ENCODE measurements at regions not wholly inside any gene's neighbourhood (a gene's known extent, or its start where the extent isn't known, plus 50 kb on each side); places are given as distances from the start of the nearest gene placed in this dataset.

DNA sequence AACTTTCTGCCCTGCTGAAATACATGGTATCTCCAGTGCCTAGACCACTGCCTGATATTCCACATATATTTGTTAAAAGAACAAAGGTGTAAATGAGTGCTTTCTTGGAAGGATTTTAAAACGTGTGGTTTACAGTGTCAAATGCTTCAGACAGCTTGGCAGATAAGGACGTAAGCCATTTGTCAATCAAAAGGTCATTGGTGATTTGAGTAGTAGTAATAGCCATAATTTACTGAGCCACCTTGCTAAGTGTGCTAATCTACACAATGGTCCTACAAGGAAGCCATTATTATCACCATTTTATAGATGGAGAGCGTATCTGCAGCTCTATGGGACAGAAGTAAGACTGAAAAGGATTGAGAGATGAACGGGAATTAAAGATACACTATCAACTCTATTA lies 186.8 kb upstream of the MPPED2 start:
- TF ChIP-seq, protein P1, sequence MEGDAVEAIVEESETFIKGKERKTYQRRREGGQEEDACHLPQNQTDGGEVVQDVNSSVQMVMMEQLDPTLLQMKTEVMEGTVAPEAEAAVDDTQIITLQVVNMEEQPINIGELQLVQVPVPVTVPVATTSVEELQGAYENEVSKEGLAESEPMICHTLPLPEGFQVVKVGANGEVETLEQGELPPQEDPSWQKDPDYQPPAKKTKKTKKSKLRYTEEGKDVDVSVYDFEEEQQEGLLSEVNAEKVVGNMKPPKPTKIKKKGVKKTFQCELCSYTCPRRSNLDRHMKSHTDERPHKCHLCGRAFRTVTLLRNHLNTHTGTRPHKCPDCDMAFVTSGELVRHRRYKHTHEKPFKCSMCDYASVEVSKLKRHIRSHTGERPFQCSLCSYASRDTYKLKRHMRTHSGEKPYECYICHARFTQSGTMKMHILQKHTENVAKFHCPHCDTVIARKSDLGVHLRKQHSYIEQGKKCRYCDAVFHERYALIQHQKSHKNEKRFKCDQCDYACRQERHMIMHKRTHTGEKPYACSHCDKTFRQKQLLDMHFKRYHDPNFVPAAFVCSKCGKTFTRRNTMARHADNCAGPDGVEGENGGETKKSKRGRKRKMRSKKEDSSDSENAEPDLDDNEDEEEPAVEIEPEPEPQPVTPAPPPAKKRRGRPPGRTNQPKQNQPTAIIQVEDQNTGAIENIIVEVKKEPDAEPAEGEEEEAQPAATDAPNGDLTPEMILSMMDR (IDR thresholded peaks at IDR 0.05) = no peak
- no peak for TF ChIP-seq POLR2A (IDR thresholded peaks at IDR 0.05)
- Histone ChIP-seq H3K9me3 (no peaks in the 10 kb centered on the region), H3K36me3 (no peaks in the 10 kb centered on the region), H3K4me1 (no peaks in the 10 kb centered on the region), H3K27me3 (no peaks in the 10 kb centered on the region), H3K27ac (no peak overlapping the region), H3K4me3 (no peak overlapping the region)
- WGBS, 2 donors = 69% methylated on average over 4 of the region's 4 CpGs
- no peak for DNase-seq
- intact Hi-C loops (cut with DNase I) = no loop called here

DNA sequence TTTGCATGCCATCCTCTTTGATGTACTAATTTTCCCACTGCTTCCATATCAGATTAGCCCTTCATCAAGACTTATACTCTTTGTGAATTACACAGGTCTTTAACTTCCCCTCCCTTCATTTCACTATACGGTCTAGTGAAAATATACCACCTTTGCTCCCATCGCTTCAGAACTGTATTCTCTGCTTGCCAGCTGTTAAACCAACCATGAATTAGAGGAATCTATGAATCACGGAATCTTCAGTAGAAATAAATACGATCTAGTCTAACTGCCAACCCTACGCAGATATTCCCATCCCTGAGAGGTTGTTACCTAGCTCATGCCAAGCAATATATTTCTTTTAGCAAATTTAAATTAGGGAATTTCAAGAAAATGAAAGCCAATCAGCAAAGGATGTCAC lies 177.8 kb upstream of the MPPED2 start:
- TF ChIP-seq, protein P1 (IDR thresholded peaks at IDR 0.05) = no peak
- TF ChIP-seq POLR2A (IDR thresholded peaks at IDR 0.05) = no peak

DNA sequence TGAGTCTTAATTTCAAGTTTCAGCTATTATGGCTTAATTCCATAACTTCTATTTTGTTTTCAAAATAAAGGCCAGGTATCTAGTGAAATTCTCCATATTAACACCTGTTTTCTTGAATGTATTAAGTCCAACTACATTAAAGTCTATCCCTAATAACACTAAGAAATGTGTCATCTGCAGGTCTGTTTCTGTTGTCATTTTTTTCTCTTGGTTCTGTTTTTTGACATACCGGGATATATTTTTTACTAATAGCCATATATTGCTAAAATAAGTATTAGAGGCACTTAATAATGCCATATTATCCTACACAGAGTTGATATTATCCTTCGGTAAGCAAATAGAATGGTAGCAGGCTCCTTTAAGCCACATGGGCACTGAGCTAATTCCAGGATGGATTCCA lies 176.0 kb upstream of the MPPED2 start:
- Histone ChIP-seq H3K4me3 (no peak overlapping the region), H3K36me3 (no peaks in the 10 kb centered on the region), H3K4me1 (no peaks in the 10 kb centered on the region), H3K9me3 (peaks cover 0 to 9% (median 0%) of the 10 kb centered on the region in 3 donors), H3K27me3 (no peaks in the 10 kb centered on the region), H3K27ac (no peak overlapping the region)
- WGBS, 2 donors = 85 to 91% methylated on average over 2 of the region's 2 CpGs
- TF ChIP-seq, protein P1 (IDR thresholded peaks at IDR 0.05) = no peak
- no peak for TF ChIP-seq POLR2A (IDR thresholded peaks at IDR 0.05)
- intact Hi-C loops (cut with DNase I) = no loop called here
- DNase-seq = no peak

More for the DNA sequence above, 177.8 kb upstream of the MPPED2 start:
- Histone ChIP-seq H3K27ac (no peak overlapping the region), H3K9me3 (peaks cover 0 to 9% (median 0%) of the 10 kb centered on the region in 3 donors), H3K27me3 (no peaks in the 10 kb centered on the region), H3K4me1 (no peaks in the 10 kb centered on the region), H3K36me3 (no peaks in the 10 kb centered on the region), H3K4me3 (no peak overlapping the region)
- intact Hi-C loops (cut with DNase I) = no loop called here
- DNase-seq = no peak
- 79 to 81% methylated on average over 5 of the region's 5 CpGs for WGBS, 2 donors

DNA sequence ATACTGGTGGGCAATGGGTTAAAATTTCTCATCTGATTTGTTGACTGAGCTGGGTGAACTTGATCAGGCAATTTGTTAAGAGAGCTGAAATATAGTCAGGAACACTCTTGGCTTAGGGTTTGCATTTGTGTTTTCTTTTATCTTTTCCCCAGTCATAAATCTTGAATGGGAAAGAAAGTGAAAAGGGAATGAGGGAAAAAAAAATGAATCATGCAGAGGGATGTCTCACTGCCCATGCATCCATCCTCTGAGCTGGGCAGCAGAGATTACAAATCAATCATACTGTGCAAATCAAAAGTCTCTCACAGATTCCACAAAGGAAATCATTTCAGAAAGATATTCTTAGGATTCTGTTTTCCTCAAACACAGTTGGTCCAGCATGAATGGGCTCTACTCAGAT lies 174.2 kb upstream of the MPPED2 start:
- TF ChIP-seq, protein P1 (IDR thresholded peaks at IDR 0.05) = no peak
- TF ChIP-seq POLR2A (IDR thresholded peaks at IDR 0.05) = no peak

DNA sequence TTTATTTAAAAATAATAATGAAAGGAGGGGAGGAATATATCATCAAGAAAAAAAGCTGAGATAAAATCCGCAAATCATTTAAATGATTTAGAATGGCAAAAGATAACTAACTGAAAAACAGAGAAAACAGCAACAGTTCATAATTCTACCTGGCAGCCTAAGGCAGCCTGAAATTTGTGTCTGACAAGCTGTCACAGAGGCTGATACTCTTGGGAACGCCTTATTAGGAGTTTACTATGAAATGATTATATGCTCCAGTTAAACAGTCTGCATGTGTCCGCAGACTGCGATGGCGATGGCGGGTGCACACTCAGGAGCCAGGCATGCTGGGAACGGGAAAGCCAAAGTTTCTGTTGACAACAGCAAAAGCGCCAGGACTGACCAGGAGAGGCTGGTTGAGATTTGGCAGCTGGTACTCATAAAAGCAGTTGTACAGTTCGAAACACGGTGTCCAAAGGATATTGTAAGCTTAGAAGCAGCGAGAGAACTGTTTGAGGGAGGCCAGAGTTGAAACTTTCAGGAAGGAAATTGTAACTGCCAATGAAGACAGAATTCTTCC lies 172.9 kb upstream of the MPPED2 start:
- no peaks in the 10 kb centered on the region for H3K36me3 ChIP-seq
- H3K4me1 ChIP-seq = no peaks in the 10 kb centered on the region
- DNase-seq = no peak
- peaks cover 0 to 9% (median 0%) of the 10 kb centered on the region in 3 donors for H3K9me3 ChIP-seq
- intact Hi-C loops (cut with DNase I) = no loop called here
- 67 to 74% methylated on average over 11 of the region's 11 CpGs for WGBS, 2 donors
- no peak overlapping the region for H3K27ac ChIP-seq
- TF ChIP-seq, protein P1 (IDR thresholded peaks at IDR 0.05) = no peak
- no peak for TF ChIP-seq POLR2A (IDR thresholded peaks at IDR 0.05)
- H3K4me3 ChIP-seq = no peak overlapping the region
- H3K27me3 ChIP-seq = no peaks in the 10 kb centered on the region

More for the DNA sequence above, 174.2 kb upstream of the MPPED2 start:
- peaks cover 0 to 9% (median 0%) of the 10 kb centered on the region in 3 donors for H3K9me3 ChIP-seq
- intact Hi-C loops (cut with DNase I) = no loop called here
- no peaks in the 10 kb centered on the region for H3K27me3 ChIP-seq
- no peak overlapping the region for H3K27ac ChIP-seq
- no peaks in the 10 kb centered on the region for H3K4me1 ChIP-seq
- H3K36me3 ChIP-seq = no peaks in the 10 kb centered on the region
- no peak for DNase-seq
- no peak overlapping the region for H3K4me3 ChIP-seq
